ENCODE measurements at regions not wholly inside any gene's neighbourhood (a gene's known extent, or its start where the extent isn't known, plus 50 kb on each side); places are given as distances from the start of the nearest gene placed in this dataset.

DNA sequence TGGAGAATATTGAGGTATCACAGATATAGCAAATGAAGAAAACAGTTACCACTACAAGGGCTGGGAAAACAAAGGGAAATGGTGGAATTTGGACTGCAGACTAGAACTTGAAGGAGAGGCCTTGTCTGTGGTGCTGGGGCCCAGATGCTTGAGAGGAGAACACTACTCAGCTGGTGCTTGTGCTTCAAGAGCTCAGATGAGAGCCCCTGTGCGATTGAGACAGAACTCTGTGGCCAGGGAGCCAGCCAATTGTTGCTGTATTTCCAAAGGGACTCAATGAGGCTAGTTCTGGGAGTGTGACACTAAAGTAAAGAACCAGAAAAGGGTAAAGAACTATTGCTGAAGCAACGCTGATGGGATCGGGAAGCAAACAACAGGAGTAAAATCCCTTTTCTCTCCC is 406.5 kb upstream of the SEMA3D start:
- H3F3A ChIP-seq (ENCODE audit: insufficient read depth) = no peaks in the 10 kb centered on the region
- H3K4me3 ChIP-seq (ENCODE audit: insufficient read depth, low read length, poor library complexity, severe bottlenecking) = no peak overlapping the region
- H3K79me2 ChIP-seq (ENCODE audit: insufficient read depth, low read length) = no peaks in the 10 kb centered on the region
- H3K4me2 ChIP-seq (ENCODE audit: low read depth, low read length, poor library complexity, severe bottlenecking) = no peak overlapping the region
- H2AFZ ChIP-seq (ENCODE audit: low read depth, low read length, severe bottlenecking) = no peak overlapping the region
- H3K36me3 ChIP-seq (ENCODE audit: low read length) = no peaks in the 10 kb centered on the region
- H3K9me3 ChIP-seq (ENCODE audit: insufficient read depth, low read length) = no peaks in the 10 kb centered on the region
- H3K27ac ChIP-seq (ENCODE audit: low read depth, low read length) = no peak overlapping the region
- TF ChIP-seq, protein P1, sequence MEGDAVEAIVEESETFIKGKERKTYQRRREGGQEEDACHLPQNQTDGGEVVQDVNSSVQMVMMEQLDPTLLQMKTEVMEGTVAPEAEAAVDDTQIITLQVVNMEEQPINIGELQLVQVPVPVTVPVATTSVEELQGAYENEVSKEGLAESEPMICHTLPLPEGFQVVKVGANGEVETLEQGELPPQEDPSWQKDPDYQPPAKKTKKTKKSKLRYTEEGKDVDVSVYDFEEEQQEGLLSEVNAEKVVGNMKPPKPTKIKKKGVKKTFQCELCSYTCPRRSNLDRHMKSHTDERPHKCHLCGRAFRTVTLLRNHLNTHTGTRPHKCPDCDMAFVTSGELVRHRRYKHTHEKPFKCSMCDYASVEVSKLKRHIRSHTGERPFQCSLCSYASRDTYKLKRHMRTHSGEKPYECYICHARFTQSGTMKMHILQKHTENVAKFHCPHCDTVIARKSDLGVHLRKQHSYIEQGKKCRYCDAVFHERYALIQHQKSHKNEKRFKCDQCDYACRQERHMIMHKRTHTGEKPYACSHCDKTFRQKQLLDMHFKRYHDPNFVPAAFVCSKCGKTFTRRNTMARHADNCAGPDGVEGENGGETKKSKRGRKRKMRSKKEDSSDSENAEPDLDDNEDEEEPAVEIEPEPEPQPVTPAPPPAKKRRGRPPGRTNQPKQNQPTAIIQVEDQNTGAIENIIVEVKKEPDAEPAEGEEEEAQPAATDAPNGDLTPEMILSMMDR (IDR thresholded peaks at IDR 0.05; ENCODE audit: insufficient read depth, low read length, poor library complexity, severe bottlenecking) = no peak
- TF ChIP-seq EZH2phosphoT487 (conservative IDR thresholded peaks at IDR 0.05; ENCODE audit: low read length) = no peak
- H3K27me3 ChIP-seq (ENCODE audit: low read length) = no peaks in the 10 kb centered on the region
- no peak overlapping the region for H3K9ac ChIP-seq (ENCODE audit: low read length)
- no peaks in the 10 kb centered on the region for H4K20me1 ChIP-seq (ENCODE audit: low read depth, low read length)
- H3K9me2 ChIP-seq (replicated peaks; ENCODE audit: insufficient read depth, low read length) = no peaks in the 10 kb centered on the region

DNA sequence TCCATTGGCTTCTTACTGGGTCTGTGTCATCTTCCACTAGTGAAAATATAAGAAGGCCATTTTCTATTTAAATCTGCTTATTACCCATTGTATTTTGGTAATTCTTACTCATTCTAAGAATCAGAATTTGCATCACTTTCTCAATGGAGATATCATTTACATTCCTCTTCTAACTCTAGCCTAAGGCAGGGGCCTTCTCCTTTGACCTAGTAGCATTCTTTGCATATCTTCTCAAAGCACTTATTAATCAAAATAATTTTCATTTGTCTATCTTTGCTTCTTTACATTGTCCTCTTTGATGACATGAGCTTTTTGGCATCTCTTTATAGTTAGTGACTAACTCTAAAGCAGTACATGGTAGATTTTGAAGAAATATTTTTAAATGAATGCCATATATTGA is 400.9 kb upstream of the SEMA3D start:
- no peaks in the 10 kb centered on the region for H4K20me1 ChIP-seq (ENCODE audit: low read depth, low read length)
- no peaks in the 10 kb centered on the region for H3K9me2 ChIP-seq (replicated peaks; ENCODE audit: insufficient read depth, low read length)
- H3K4me3 ChIP-seq (ENCODE audit: insufficient read depth, low read length, poor library complexity, severe bottlenecking) = no peak overlapping the region
- H3K9me3 ChIP-seq (ENCODE audit: insufficient read depth, low read length) = no peaks in the 10 kb centered on the region
- H3F3A ChIP-seq (ENCODE audit: insufficient read depth) = no peaks in the 10 kb centered on the region
- no peak overlapping the region for H3K27ac ChIP-seq (ENCODE audit: low read depth, low read length)
- no peak overlapping the region for H3K4me2 ChIP-seq (ENCODE audit: low read depth, low read length, poor library complexity, severe bottlenecking)
- H2AFZ ChIP-seq (ENCODE audit: low read depth, low read length, severe bottlenecking) = no peak overlapping the region
- no peaks in the 10 kb centered on the region for H3K36me3 ChIP-seq (ENCODE audit: low read length)
- TF ChIP-seq, protein P1 (IDR thresholded peaks at IDR 0.05; ENCODE audit: insufficient read depth, low read length, poor library complexity, severe bottlenecking) = no peak
- no peak for TF ChIP-seq EZH2phosphoT487 (conservative IDR thresholded peaks at IDR 0.05; ENCODE audit: low read length)
- no peak overlapping the region for H3K9ac ChIP-seq (ENCODE audit: low read length)
- no peaks in the 10 kb centered on the region for H3K27me3 ChIP-seq (ENCODE audit: low read length)
- H3K79me2 ChIP-seq (ENCODE audit: insufficient read depth, low read length) = no peaks in the 10 kb centered on the region

DNA sequence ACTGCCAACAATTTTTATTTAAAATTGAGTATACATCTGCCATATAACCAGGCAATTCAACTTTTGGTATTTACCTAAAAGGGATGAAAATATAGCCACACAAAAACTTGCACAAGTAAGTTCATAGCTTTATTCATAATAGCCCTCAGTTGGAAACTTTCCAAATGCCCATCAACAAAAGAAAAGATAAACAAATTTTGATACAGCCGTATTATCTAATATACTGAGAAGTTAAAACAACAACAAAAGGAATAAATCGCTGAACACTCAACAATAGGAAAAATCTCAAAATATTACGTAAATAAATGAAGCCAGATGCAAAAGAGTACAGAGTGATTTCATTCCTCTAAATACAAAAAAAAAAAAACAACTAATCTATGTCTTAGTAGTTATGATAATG is 399.2 kb upstream of the SEMA3D start:
- TF ChIP-seq EZH2phosphoT487 (conservative IDR thresholded peaks at IDR 0.05; ENCODE audit: low read length) = no peak
- TF ChIP-seq, protein P1 (IDR thresholded peaks at IDR 0.05; ENCODE audit: insufficient read depth, low read length, poor library complexity, severe bottlenecking) = no peak

More for the DNA sequence above, 399.2 kb upstream of the SEMA3D start:
- Histone ChIP-seq H3K36me3 (ENCODE audit: low read length) (no peaks in the 10 kb centered on the region), H3K9me3 (ENCODE audit: insufficient read depth, low read length) (no peaks in the 10 kb centered on the region), H3K27me3 (ENCODE audit: low read length) (no peaks in the 10 kb centered on the region), H3K4me2 (ENCODE audit: low read depth, low read length, poor library complexity, severe bottlenecking) (no peak overlapping the region), H2AFZ (ENCODE audit: low read depth, low read length, severe bottlenecking) (no peak overlapping the region), H3K27ac (ENCODE audit: low read depth, low read length) (no peak overlapping the region), H3F3A (ENCODE audit: insufficient read depth) (no peaks in the 10 kb centered on the region), H3K4me3 (ENCODE audit: insufficient read depth, low read length, poor library complexity, severe bottlenecking) (no peak overlapping the region), H3K9ac (ENCODE audit: low read length) (no peak overlapping the region), H4K20me1 (ENCODE audit: low read depth, low read length) (no peaks in the 10 kb centered on the region), H3K9me2 (replicated peaks; ENCODE audit: insufficient read depth, low read length) (no peaks in the 10 kb centered on the region), H3K79me2 (ENCODE audit: insufficient read depth, low read length) (no peaks in the 10 kb centered on the region)

Data from SU-DHL-6 (cell line).